Right atrium auricular region (tissue), 2 donors: ENCODE measurements at regions not wholly inside any gene's neighbourhood (a gene's known extent, or its start where the extent isn't known, plus 50 kb on each side); places are given as distances from the start of the nearest gene placed in this dataset.

Source experiments
- DNase-seq: peaks from one replicate; pipeline ENCODE4 v3.0.0-alpha.2; 2019; ENCODE audit warnings: low spot score
- H3K27ac ChIP-seq, 2 donors: fragments of 200-600 bp; sonication (generic); 1 replicate in 1 of 2; 2 replicates in 1 of 2; pipeline ENCODE4 v1.5.1; 2016 to 2019
- H3K27me3 ChIP-seq, 2 donors: fragments of 200-600 bp; sonication (generic); one replicate each; pipeline versions ENCODE4 v1.5.1 to v1.6.0; 2017 to 2019
- H3K36me3 ChIP-seq: fragments of 200-600 bp; sonication (generic); one replicate; pipeline ENCODE4 v1.5.1; 2016
- H3K4me1 ChIP-seq, 2 donors: fragments of 200-600 bp; sonication (generic); one replicate each; pipeline versions ENCODE4 v1.5.1 to v1.6.0; 2017 to 2019
- H3K4me3 ChIP-seq, 2 donors: fragments of 200-600 bp; sonication (generic); 1 replicate in 1 of 2; 2 replicates in 1 of 2; pipeline ENCODE4 v1.5.1; 2017 to 2019; ENCODE audit warnings: mild to moderate bottlenecking in 1 of 2, moderate library complexity in 1 of 2
- H3K9me3 ChIP-seq, 2 donors: fragments of 200-600 bp; sonication (generic); one replicate each; pipeline ENCODE4 v1.5.1; 2019
- TF ChIP-seq, protein P1 (sequence below), 2 donors: fragments of 200-600 bp; sonication (generic); IDR thresholded peaks; one replicate each; pipeline ENCODE4 v1.5.1; 2019; ENCODE audit warnings: antibody characterized with exemption in 2 of 2

DNA sequence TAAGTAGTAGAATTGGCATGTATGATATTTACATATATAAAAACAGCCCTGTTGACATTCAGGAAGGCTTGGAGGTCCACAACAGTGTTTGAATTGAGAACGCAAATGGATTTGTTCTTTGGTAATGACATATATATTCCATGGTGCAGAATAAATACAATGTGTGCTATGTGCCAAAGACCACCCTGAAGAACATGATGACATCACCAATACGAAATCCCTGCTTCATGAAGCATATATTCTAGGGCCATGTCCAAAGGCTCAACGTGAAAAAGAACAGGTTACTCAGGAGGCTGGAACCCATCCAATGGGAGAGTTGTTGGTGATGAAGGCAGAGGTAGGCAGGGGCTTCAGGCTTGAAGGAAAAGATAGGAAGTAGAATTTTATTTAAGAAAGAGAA, 423.9 kb upstream of the MAF start:
- no peaks in the 10 kb centered on the region for H3K9me3 ChIP-seq
- H3K27me3 ChIP-seq: no peaks in the 10 kb centered on the region
- H3K4me3 ChIP-seq: no peak overlapping the region
- H3K36me3 ChIP-seq: no peaks in the 10 kb centered on the region
- no peak for DNase-seq
- TF ChIP-seq, protein P1, sequence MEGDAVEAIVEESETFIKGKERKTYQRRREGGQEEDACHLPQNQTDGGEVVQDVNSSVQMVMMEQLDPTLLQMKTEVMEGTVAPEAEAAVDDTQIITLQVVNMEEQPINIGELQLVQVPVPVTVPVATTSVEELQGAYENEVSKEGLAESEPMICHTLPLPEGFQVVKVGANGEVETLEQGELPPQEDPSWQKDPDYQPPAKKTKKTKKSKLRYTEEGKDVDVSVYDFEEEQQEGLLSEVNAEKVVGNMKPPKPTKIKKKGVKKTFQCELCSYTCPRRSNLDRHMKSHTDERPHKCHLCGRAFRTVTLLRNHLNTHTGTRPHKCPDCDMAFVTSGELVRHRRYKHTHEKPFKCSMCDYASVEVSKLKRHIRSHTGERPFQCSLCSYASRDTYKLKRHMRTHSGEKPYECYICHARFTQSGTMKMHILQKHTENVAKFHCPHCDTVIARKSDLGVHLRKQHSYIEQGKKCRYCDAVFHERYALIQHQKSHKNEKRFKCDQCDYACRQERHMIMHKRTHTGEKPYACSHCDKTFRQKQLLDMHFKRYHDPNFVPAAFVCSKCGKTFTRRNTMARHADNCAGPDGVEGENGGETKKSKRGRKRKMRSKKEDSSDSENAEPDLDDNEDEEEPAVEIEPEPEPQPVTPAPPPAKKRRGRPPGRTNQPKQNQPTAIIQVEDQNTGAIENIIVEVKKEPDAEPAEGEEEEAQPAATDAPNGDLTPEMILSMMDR (IDR thresholded peaks at IDR 0.05): no peak
- H3K27ac ChIP-seq: no peak overlapping the region
- no peaks in the 10 kb centered on the region for H3K4me1 ChIP-seq

DNA sequence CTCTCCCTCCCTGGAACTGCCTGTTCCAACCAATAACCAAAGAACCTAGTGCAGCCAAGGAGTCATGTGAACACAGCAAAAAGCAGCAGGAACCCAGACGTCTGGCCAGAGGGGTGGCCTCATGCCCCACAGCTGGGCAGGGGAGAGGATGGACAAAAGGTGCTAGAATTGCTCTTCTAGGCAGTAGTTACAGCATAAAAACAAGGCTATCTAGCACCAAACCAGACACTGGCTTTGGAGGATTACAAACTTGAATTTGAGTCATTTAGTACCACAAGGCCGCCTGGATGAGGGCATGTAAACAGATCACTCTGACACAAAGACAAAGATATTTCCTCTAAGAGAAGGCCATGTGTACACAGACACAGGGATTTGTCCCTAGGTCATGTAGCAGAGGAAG, 423.3 kb upstream of the MAF start:
- Histone ChIP-seq H3K4me1 (no peaks in the 10 kb centered on the region), H3K9me3 (no peaks in the 10 kb centered on the region), H3K27ac (no peak overlapping the region), H3K27me3 (no peaks in the 10 kb centered on the region), H3K4me3 (no peak overlapping the region), H3K36me3 (no peaks in the 10 kb centered on the region)
- DNase-seq: no peak
- TF ChIP-seq, protein P1 (IDR thresholded peaks at IDR 0.05): no peak

DNA sequence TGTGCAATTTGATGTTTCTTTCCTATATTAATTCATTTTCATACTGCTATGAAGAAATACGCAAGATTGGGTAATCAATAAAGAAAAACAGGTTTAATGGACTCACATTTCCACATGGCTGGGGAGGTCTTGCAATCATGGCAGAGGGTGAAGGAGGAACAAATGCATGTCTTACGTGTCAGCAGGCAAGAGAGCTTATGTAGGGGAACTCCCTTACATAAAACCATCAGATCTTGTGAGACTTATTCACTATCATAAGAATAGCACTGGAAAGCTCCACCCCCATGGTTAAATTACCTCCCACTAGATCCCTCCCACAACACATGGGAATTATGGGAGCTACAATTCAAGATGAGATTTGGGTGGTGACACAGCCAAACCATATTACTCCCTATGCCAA, 418.9 kb upstream of the MAF start:
- Histone ChIP-seq H3K9me3 (no peaks in the 10 kb centered on the region), H3K27me3 (no peaks in the 10 kb centered on the region), H3K36me3 (no peaks in the 10 kb centered on the region), H3K4me3 (no peak overlapping the region), H3K4me1 (no peaks in the 10 kb centered on the region), H3K27ac (no peak overlapping the region)
- DNase-seq: no peak
- TF ChIP-seq, protein P1 (IDR thresholded peaks at IDR 0.05): no peak

DNA sequence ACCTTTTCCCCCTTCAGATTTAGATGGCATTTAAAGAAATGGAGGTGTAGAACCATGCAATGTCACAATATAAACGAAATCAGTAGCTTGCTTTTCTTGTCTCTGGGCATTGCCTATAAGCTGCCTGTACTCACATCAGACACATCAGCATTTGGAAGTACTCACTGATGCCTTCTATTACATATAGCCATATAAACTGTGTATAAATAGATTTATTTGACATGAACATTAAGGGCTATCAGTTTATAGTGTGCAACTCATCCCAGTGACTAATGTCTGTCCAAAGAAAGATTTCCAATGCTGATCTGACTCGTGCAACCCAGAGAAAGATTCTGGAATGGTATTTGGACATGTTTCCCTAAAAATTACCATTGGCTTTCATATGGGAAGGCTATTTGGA, 417.9 kb upstream of the MAF start:
- Histone ChIP-seq H3K9me3 (no peaks in the 10 kb centered on the region), H3K4me1 (no peaks in the 10 kb centered on the region), H3K36me3 (no peaks in the 10 kb centered on the region), H3K27ac (no peak overlapping the region), H3K4me3 (no peak overlapping the region), H3K27me3 (no peaks in the 10 kb centered on the region)
- TF ChIP-seq, protein P1 (IDR thresholded peaks at IDR 0.05): no peak
- DNase-seq: no peak

DNA sequence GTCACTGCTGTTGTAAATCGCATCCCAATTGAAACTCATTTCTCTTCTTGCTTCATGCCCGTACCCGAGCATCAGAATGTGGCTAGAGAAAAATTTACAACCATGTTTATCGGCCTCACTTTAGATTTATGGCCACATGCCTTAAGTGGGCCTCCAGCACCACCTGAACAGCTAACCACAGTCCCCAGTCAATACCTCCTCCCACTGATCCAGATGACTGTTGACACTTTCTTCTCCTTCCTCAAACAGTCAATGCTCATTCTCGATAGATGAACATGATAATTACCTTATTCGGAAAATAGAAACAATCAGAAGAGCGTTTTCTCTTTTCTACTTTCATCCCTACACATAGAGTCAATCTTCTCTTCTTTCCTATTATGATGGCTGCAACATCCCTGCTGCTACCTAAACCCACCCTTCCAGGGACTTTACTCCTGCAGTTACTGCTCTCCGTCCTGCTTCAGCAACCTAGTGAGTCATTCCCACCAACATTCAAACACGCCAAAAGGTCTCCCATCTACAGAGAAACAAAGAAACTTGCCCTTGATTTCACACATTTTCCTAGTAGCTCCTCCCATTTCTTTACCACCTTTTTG, 416.3 kb upstream of the MAF start:
- Histone ChIP-seq H3K9me3 (no peaks in the 10 kb centered on the region), H3K4me3 (no peak overlapping the region), H3K27me3 (no peaks in the 10 kb centered on the region), H3K4me1 (no peaks in the 10 kb centered on the region), H3K36me3 (no peaks in the 10 kb centered on the region), H3K27ac (no peak overlapping the region)
- DNase-seq: no peak
- TF ChIP-seq, protein P1 (IDR thresholded peaks at IDR 0.05): no peak

DNA sequence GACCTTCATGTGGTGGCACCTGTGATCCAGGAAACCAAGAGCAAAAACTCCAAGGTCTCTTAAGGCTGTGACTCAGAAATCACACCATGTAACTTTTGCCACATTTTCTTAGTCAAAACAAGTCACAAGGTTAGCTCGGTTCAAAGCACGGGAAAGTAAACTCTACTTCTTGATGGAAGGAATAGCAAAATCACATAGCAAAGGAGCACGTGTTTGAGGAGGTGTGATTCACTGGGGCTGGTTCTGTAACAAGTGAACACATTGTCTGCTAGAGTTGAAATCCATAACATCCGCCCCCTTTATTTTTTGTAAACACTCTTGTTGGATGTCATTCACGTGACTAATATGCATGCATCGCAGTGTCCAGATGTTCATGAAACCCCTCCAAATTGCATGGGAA, 415.0 kb upstream of the MAF start:
- no peak overlapping the region for H3K4me3 ChIP-seq
- DNase-seq: no peak
- H3K36me3 ChIP-seq: no peaks in the 10 kb centered on the region
- TF ChIP-seq, protein P1 (IDR thresholded peaks at IDR 0.05): no peak
- H3K9me3 ChIP-seq: no peaks in the 10 kb centered on the region
- H3K27ac ChIP-seq: no peak overlapping the region
- H3K27me3 ChIP-seq: no peaks in the 10 kb centered on the region
- H3K4me1 ChIP-seq: no peaks in the 10 kb centered on the region
